Astrocyte (in vitro differentiated cells and primary cell): ENCODE measurements at regions not wholly inside any gene's neighbourhood (a gene's known extent, or its start where the extent isn't known, plus 50 kb on each side); places are given as distances from the start of the nearest gene placed in this dataset.

Experiments used
- DNase-seq: peaks from one replicate; pipeline ENCODE4 v3.0.0-alpha.2; 2010; ENCODE audit warnings: low read depth
- FAIRE-seq: peaks from 2 replicates; lab custom pipeline; 2011; peaks lifted over from hg19 to GRCh38; lab: Jason Lieb, UNC
- H2AFZ ChIP-seq: 2 replicates; pipeline ENCODE4 v1.6.0; 2012; ENCODE audit warnings: low read depth, low read length, inconsistent platforms
- H3K27ac ChIP-seq: 2 replicates; pipeline ENCODE4 v1.5.1; 2011; ENCODE audit warnings: low read depth, low read length, inconsistent platforms
- H3K27me3 ChIP-seq: 2 replicates; pipeline ENCODE4 v1.6.0; 2011; ENCODE audit warnings: low read length, inconsistent platforms; ENCODE audit not compliant: insufficient read depth
- H3K36me3 ChIP-seq: 2 replicates; pipeline ENCODE4 v1.5.1; 2011; ENCODE audit warnings: low read length, inconsistent platforms; ENCODE audit not compliant: insufficient read depth
- H3K4me1 ChIP-seq: 2 replicates; pipeline ENCODE4 v1.5.1; 2011; ENCODE audit warnings: low read length, inconsistent platforms; ENCODE audit not compliant: insufficient read depth
- H3K4me2 ChIP-seq: 2 replicates; pipeline ENCODE4 v1.6.0; 2012; ENCODE audit warnings: low read length, inconsistent platforms
- H3K4me3 ChIP-seq: 2 replicates; pipeline ENCODE4 v1.5.1; 2011; ENCODE audit warnings: low read depth, mild to moderate bottlenecking, low read length, inconsistent platforms; ENCODE audit not compliant: insufficient read depth
- H3K79me2 ChIP-seq: 2 replicates; pipeline ENCODE4 v1.6.0; 2012; ENCODE audit warnings: mild to moderate bottlenecking, low read length, inconsistent platforms; ENCODE audit not compliant: insufficient read depth
- H3K9ac ChIP-seq: 2 replicates; pipeline ENCODE4 v1.6.0; 2012; ENCODE audit warnings: mild to moderate bottlenecking, low read length, inconsistent platforms
- H3K9me3 ChIP-seq: 2 replicates; pipeline ENCODE4 v1.5.1; 2012; ENCODE audit warnings: low read depth, mild to moderate bottlenecking, low read length, inconsistent platforms; ENCODE audit not compliant: insufficient read depth
- H4K20me1 ChIP-seq: 2 replicates; pipeline ENCODE4 v1.6.0; 2012; ENCODE audit warnings: low read length, inconsistent platforms; ENCODE audit not compliant: insufficient read depth
- H3K27ac Mint-ChIP-seq: one replicate; pipeline ENCODE4 v1.8.0; 2021; ENCODE audit warnings: mild to moderate bottlenecking, mixed read lengths; ENCODE audit not compliant: unreplicated experiment
- H3K27me3 Mint-ChIP-seq: one replicate; pipeline ENCODE4 v1.8.0; 2021; ENCODE audit warnings: low read depth, mixed read lengths; ENCODE audit not compliant: unreplicated experiment
- H3K36me3 Mint-ChIP-seq: one replicate; pipeline ENCODE4 v1.8.0; 2021; ENCODE audit warnings: low read depth, mixed read lengths; ENCODE audit not compliant: unreplicated experiment
- H3K4me1 Mint-ChIP-seq: one replicate; pipeline ENCODE4 v1.8.0; 2021; ENCODE audit warnings: low read depth, mixed read lengths; ENCODE audit not compliant: unreplicated experiment
- H3K4me3 Mint-ChIP-seq: one replicate; pipeline ENCODE4 v1.8.0; 2021; ENCODE audit warnings: mild to moderate bottlenecking, moderate library complexity, mixed read lengths; ENCODE audit not compliant: unreplicated experiment
- H3K9me3 Mint-ChIP-seq: one replicate; pipeline ENCODE4 v1.8.0; 2021; ENCODE audit warnings: mild to moderate bottlenecking, mixed read lengths; ENCODE audit not compliant: unreplicated experiment
- CTCF ChIP-seq: IDR thresholded peaks from 2 replicates; pipeline ENCODE4 v1.5.1; 2011; ENCODE audit warnings: low read depth, mild to moderate bottlenecking, inconsistent platforms, low read length, moderate library complexity; ENCODE audit not compliant: insufficient read depth
- EZH2 ChIP-seq: IDR thresholded peaks from 2 replicates; pipeline ENCODE4 v1.6.1; 2012; ENCODE audit warnings: mild to moderate bottlenecking, low read length, inconsistent platforms; ENCODE audit not compliant: insufficient read depth

- no peak for DNase-seq
- Mint-ChIP-seq H3K27me3 (peaks cover 2% of the 10 kb centered on the region), H3K36me3 (peaks cover 3% of the 10 kb centered on the region), H3K4me3 (no peak overlapping the region), H3K4me1 (peaks cover 18% of the 10 kb centered on the region), H3K9me3 (no peaks in the 10 kb centered on the region), H3K27ac (no peak overlapping the region)
- Histone ChIP-seq H3K9me3 (no peaks in the 10 kb centered on the region), H3K4me2 (no peak overlapping the region), H3K36me3 (no peaks in the 10 kb centered on the region), H4K20me1 (no peaks in the 10 kb centered on the region), H3K4me1 (peaks cover 11% of the 10 kb centered on the region), H3K9ac (no peak overlapping the region), H3K27ac (no peak overlapping the region), H3K79me2 (no peaks in the 10 kb centered on the region), H3K27me3 (peaks cover 9% of the 10 kb centered on the region), H2AFZ (no peak overlapping the region), H3K4me3 (no peak overlapping the region)
- no peak for TF ChIP-seq CTCF
- no peak for TF ChIP-seq EZH2
- FAIRE-seq, result no peak
Measured at GRCh38 chr10:30116041-30116491, 56.7 kb upstream of the JCAD start.

- H3K27me3 ChIP-seq, result peaks cover 9% of the 10 kb centered on the region
- no peak overlapping the region for H3K27ac ChIP-seq
- no peak overlapping the region for H3K9ac ChIP-seq
- H3K4me3 Mint-ChIP-seq, result peak overlapping the region; percentile 76
- no peaks in the 10 kb centered on the region for H3K9me3 ChIP-seq
- H3K4me1 Mint-ChIP-seq, result peaks cover 18% of the 10 kb centered on the region
- H3K9me3 Mint-ChIP-seq, result peaks cover 2% of the 10 kb centered on the region
- no peaks in the 10 kb centered on the region for H3K36me3 ChIP-seq
- peaks cover 2% of the 10 kb centered on the region for H3K27me3 Mint-ChIP-seq
- no peaks in the 10 kb centered on the region for H4K20me1 ChIP-seq
- H3K36me3 Mint-ChIP-seq, result peaks cover 3% of the 10 kb centered on the region
- H3K79me2 ChIP-seq, result no peaks in the 10 kb centered on the region
- peaks cover 11% of the 10 kb centered on the region for H3K4me1 ChIP-seq
- H3K4me3 ChIP-seq, result no peak overlapping the region
- peak overlapping the region; percentile 75 for H3K27ac Mint-ChIP-seq
- no peak for FAIRE-seq
- DNase-seq, result no peak
- no peak overlapping the region for H2AFZ ChIP-seq
- TF ChIP-seq CTCF, result no peak
- no peak for TF ChIP-seq EZH2
- peak overlapping the region; percentile 82 for H3K4me2 ChIP-seq
Measured at GRCh38 chr10:30115626-30115940, 56.2 kb upstream of the JCAD start.

- DNase-seq, result peak; percentile 58
- H3K4me1 Mint-ChIP-seq, result peaks cover 18% of the 10 kb centered on the region
- H3K27ac Mint-ChIP-seq, result peak overlapping the region; percentile 75
- no peaks in the 10 kb centered on the region for H3K36me3 ChIP-seq
- H3K9ac ChIP-seq, result peak overlapping the region; percentile 42
- no peak overlapping the region for H3K27ac ChIP-seq
- H3K9me3 Mint-ChIP-seq, result peaks cover 2% of the 10 kb centered on the region
- FAIRE-seq, result no peak
- TF ChIP-seq CTCF (no peak), EZH2 (no peak)
- H3K4me2 ChIP-seq, result peak overlapping the region; percentile 82
- no peaks in the 10 kb centered on the region for H3K79me2 ChIP-seq
- H2AFZ ChIP-seq, result peak overlapping the region; percentile 53
- no peaks in the 10 kb centered on the region for H4K20me1 ChIP-seq
- peaks cover 2% of the 10 kb centered on the region for H3K27me3 Mint-ChIP-seq
- peak overlapping the region; percentile 76 for H3K4me3 Mint-ChIP-seq
- H3K4me1 ChIP-seq, result peaks cover 11% of the 10 kb centered on the region
- peaks cover 3% of the 10 kb centered on the region for H3K9me3 ChIP-seq
- H3K27me3 ChIP-seq, result peaks cover 9% of the 10 kb centered on the region
- peaks cover 3% of the 10 kb centered on the region for H3K36me3 Mint-ChIP-seq
- H3K4me3 ChIP-seq, result peak overlapping the region; percentile 43
Measured at GRCh38 chr10:30114881-30115625, 55.7 kb upstream of the JCAD start.
